SW 1271 (cell line): ENCODE measurements at regions not wholly inside any gene's neighbourhood (a gene's known extent, or its start where the extent isn't known, plus 50 kb on each side); places are given as distances from the start of the nearest gene placed in this dataset.

Source experiments
- DNase-seq, 2 experiments: peaks; one replicate each; lab custom pipeline; 2025; lab: John Stamatoyannopoulos, UW

GRCh38 chr19:31560086-31561060 lies 211.1 kb upstream of the TSHZ3 start:
- DNase-seq = no peak

- no peak for DNase-seq
These were observed 213.9 kb upstream of the TSHZ3 start for GRCh38 chr19:31562966-31563612.

GRCh38 chr19:31567776-31568175 lies 218.5 kb upstream of the TSHZ3 start:
- no peak for DNase-seq

- DNase-seq = no peak
These were observed 219.5 kb upstream of the TSHZ3 start for GRCh38 chr19:31568724-31569123.

- DNase-seq = no peak
These were observed 221.5 kb upstream of the TSHZ3 start for GRCh38 chr19:31570718-31571117.

GRCh38 chr19:31572102-31572975 lies 223.1 kb upstream of the TSHZ3 start:
- no peak for DNase-seq

- no peak for DNase-seq
These were observed 223.7 kb upstream of the TSHZ3 start for GRCh38 chr19:31572976-31573298.

GRCh38 chr19:31574251-31574973 lies 225.2 kb upstream of the TSHZ3 start:
- no peak for DNase-seq

GRCh38 chr19:31575846-31576335 lies 226.7 kb upstream of the TSHZ3 start:
- DNase-seq = no peak

GRCh38 chr19:31578326-31578725 lies 229.1 kb upstream of the TSHZ3 start:
- no peak for DNase-seq

- no peak for DNase-seq
These were observed 233.9 kb upstream of the TSHZ3 start for GRCh38 chr19:31583148-31583547.

GRCh38 chr19:31586282-31586681 lies 237.0 kb upstream of the TSHZ3 start:
- no peak for DNase-seq

GRCh38 chr19:31589109-31589508 lies 239.9 kb upstream of the TSHZ3 start:
- no peak for DNase-seq

GRCh38 chr19:31591258-31591657 lies 242.0 kb upstream of the TSHZ3 start:
- DNase-seq = no peak

GRCh38 chr19:31592456-31592855 lies 243.2 kb upstream of the TSHZ3 start:
- DNase-seq = no peak

GRCh38 chr19:31594701-31595100 lies 245.5 kb upstream of the TSHZ3 start:
- no peak for DNase-seq

GRCh38 chr19:31595521-31595920 lies 246.3 kb upstream of the TSHZ3 start:
- DNase-seq = no peak

- no peak for DNase-seq
These were observed 247.5 kb upstream of the TSHZ3 start for GRCh38 chr19:31596751-31597150.

- no peak for DNase-seq
These were observed 248.4 kb upstream of the TSHZ3 start for GRCh38 chr19:31597616-31598015.

GRCh38 chr19:31598730-31599238 lies 249.5 kb upstream of the TSHZ3 start:
- no peak for DNase-seq

- no peak for DNase-seq
These were observed 251.6 kb upstream of the TSHZ3 start for GRCh38 chr19:31600731-31601295.
